ENCODE measurements at regions not wholly inside any gene's neighbourhood (a gene's known extent, or its start where the extent isn't known, plus 50 kb on each side); places are given as distances from the start of the nearest gene placed in this dataset.

DNA sequence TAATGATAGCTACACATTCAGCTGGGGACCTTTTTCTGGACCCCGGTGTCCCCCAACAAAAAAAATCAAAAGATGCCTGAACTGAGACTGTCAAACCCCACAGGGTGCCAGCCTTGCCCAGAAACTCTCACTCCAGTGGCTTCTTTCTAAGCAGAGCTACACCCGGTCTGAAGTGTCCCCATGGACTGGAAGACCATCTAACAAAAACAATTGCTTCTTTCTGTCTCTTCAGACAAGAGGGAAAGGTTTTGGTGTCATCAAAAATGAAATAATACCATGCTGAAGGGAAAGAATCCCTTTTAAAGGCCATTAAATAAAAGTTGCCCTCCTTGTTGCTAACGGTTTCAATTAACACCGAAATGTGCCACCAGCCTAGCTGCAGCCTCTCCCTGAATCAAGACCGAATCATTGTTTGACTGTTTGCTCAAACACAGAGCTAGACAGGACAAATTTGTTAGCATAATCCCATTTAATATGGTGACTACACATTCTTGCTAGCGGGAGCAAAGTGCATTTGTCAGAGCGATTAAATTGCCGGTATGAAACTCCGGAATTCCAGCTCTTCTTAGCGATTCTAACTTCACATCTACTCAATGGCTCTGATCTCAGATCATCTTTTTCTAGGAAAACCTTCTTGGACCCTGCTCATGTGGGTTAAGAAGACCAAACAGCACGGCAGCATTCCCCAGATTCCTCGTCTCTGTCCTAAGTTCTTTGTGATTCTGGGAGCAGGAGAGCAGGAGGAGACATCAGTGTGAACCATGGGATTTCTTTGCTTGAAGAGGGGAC is 397.5 kb upstream of the PRKCQ start:
- H3K4me3 Mint-ChIP-seq (ENCODE audit: unreplicated experiment), result no peak overlapping the region
- H3K4me1 ChIP-seq, result no peaks in the 10 kb centered on the region
- peaks cover 28% of the 10 kb centered on the region for H3K27me3 Mint-ChIP-seq (ENCODE audit: insufficient read depth, unreplicated experiment)
- H3K9me3 ChIP-seq, result no peaks in the 10 kb centered on the region
- no peaks in the 10 kb centered on the region for H3K36me3 Mint-ChIP-seq (ENCODE audit: insufficient read depth, unreplicated experiment)
- H3K4me1 Mint-ChIP-seq (ENCODE audit: low read depth, unreplicated experiment), result no peaks in the 10 kb centered on the region
- CTCF ChIA-PET, result no interaction called here
- H3K9me3 Mint-ChIP-seq (ENCODE audit: unreplicated experiment), result no peaks in the 10 kb centered on the region
- DNase-seq, result no peak
- BruUV-seq (replicated peaks), result no TSS peak
- no peak for TF ChIP-seq CTCF (IDR thresholded peaks at IDR 0.05; ENCODE audit: insufficient read depth in 1 of 2, low read depth in 1 of 2, low read length in 1 of 2, severe bottlenecking in 1 of 2, unreplicated experiment in 1 of 2)
- no peaks in the 10 kb centered on the region for H3K36me3 ChIP-seq (ENCODE audit: control insufficient read depth, insufficient read depth, low read length)
- peaks cover 1% of the 10 kb centered on the region; the same call in 1 of the 2 replicates for H3K27me3 ChIP-seq (replicated peaks; ENCODE audit: control insufficient read depth, insufficient read depth, low read length)
- intact Hi-C loops (cut with micrococcal nuclease; ENCODE audit: unreplicated experiment), result no loop called here
- H3K4me3 ChIP-seq (ENCODE audit: low read depth, low read length), result no peak overlapping the region
- POLR2A ChIA-PET, result no interaction called here
- H3K27ac Mint-ChIP-seq (ENCODE audit: unreplicated experiment), result no peak overlapping the region

DNA sequence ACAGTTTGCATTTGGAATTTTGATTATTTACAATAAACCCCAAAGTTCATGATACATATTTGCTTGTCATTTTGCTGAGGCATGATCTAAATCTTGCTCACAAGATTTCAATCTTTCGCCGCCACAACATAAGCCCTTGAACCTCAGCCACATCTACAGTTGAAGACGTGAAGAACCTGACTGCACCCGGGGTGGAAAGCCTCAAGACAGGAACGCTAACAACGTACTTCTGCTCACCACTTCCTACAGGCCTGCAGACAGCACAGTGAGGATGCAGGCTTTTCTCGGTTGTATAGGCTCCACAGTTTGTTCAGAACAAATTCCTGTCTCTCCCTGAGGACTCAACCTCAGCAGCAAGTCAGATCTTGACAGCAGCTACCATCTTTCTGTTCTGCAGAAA is 393.8 kb upstream of the PRKCQ start:
- no peaks in the 10 kb centered on the region for H3K9me3 Mint-ChIP-seq (ENCODE audit: unreplicated experiment)
- CTCF ChIA-PET, result no interaction called here
- H3K36me3 ChIP-seq (ENCODE audit: control insufficient read depth, insufficient read depth, low read length), result no peaks in the 10 kb centered on the region
- H3K4me3 Mint-ChIP-seq (ENCODE audit: unreplicated experiment), result no peak overlapping the region
- peaks cover 22% of the 10 kb centered on the region for H3K27me3 Mint-ChIP-seq (ENCODE audit: insufficient read depth, unreplicated experiment)
- no peak overlapping the region for H3K4me3 ChIP-seq (ENCODE audit: low read depth, low read length)
- H3K27ac Mint-ChIP-seq (ENCODE audit: unreplicated experiment), result no peak overlapping the region
- H3K4me1 ChIP-seq, result no peaks in the 10 kb centered on the region
- no peaks in the 10 kb centered on the region for H3K36me3 Mint-ChIP-seq (ENCODE audit: insufficient read depth, unreplicated experiment)
- intact Hi-C loops (cut with micrococcal nuclease; ENCODE audit: unreplicated experiment), result no loop called here
- no TSS peak for BruUV-seq (replicated peaks)
- no peaks in the 10 kb centered on the region for H3K4me1 Mint-ChIP-seq (ENCODE audit: low read depth, unreplicated experiment)
- no peak for TF ChIP-seq CTCF (IDR thresholded peaks at IDR 0.05; ENCODE audit: insufficient read depth in 1 of 2, low read depth in 1 of 2, low read length in 1 of 2, severe bottlenecking in 1 of 2, unreplicated experiment in 1 of 2)
- POLR2A ChIA-PET, result no interaction called here
- no peaks in the 10 kb centered on the region for H3K9me3 ChIP-seq
- no peaks in the 10 kb centered on the region for H3K27me3 ChIP-seq (replicated peaks; ENCODE audit: control insufficient read depth, insufficient read depth, low read length)
- DNase-seq, result no peak

- intact Hi-C loops (cut with micrococcal nuclease; ENCODE audit: unreplicated experiment), result no loop called here
- H3K27me3 Mint-ChIP-seq (ENCODE audit: insufficient read depth, unreplicated experiment), result peaks cover 18% of the 10 kb centered on the region
- DNase-seq, result no peak
Observed at GRCh38 chr10:6972226-6972625, 392.1 kb upstream of the PRKCQ start.

More at GRCh38 chr10:6972226-6972625, 392.1 kb upstream of the PRKCQ start:
- Mint-ChIP-seq H3K4me1 (ENCODE audit: low read depth, unreplicated experiment) (no peaks in the 10 kb centered on the region), H3K9me3 (ENCODE audit: unreplicated experiment) (no peaks in the 10 kb centered on the region), H3K4me3 (ENCODE audit: unreplicated experiment) (no peak overlapping the region), H3K36me3 (ENCODE audit: insufficient read depth, unreplicated experiment) (no peaks in the 10 kb centered on the region), H3K27ac (ENCODE audit: unreplicated experiment) (no peak overlapping the region)
- no peak for TF ChIP-seq CTCF (IDR thresholded peaks at IDR 0.05; ENCODE audit: insufficient read depth in 1 of 2, low read depth in 1 of 2, low read length in 1 of 2, severe bottlenecking in 1 of 2, unreplicated experiment in 1 of 2)
- H3K9me3 ChIP-seq, result no peaks in the 10 kb centered on the region
- no peak overlapping the region for H3K4me3 ChIP-seq (ENCODE audit: low read depth, low read length)
- no peaks in the 10 kb centered on the region for H3K27me3 ChIP-seq (replicated peaks; ENCODE audit: control insufficient read depth, insufficient read depth, low read length)
- ChIA-PET POLR2A (no interaction called here), CTCF (no interaction called here)
- no peaks in the 10 kb centered on the region for H3K36me3 ChIP-seq (ENCODE audit: control insufficient read depth, insufficient read depth, low read length)
- no TSS peak for BruUV-seq (replicated peaks)
- H3K4me1 ChIP-seq, result no peaks in the 10 kb centered on the region
